Adrenal gland (tissue), 9 donors: ENCODE measurements at regions not wholly inside any gene's neighbourhood (a gene's known extent, or its start where the extent isn't known, plus 50 kb on each side); places are given as distances from the start of the nearest gene placed in this dataset.

Experiments used
- DNase-seq, 7 donors: peaks; one replicate each; pipeline ENCODE4 v3.0.0-alpha.2; 2019 to 2020
- H3K27ac ChIP-seq, 5 donors: fragments of 200-600 bp; sonication (generic) in 4 of 5; 1 replicate in 3 of 5; 2 replicates in 2 of 5; pipeline versions ENCODE4 v1.5.1 to v1.8.0; 2016 to 2020; ENCODE audit warnings: mild to moderate bottlenecking in 1 of 5
- H3K27me3 ChIP-seq: fragments of 200-600 bp; 2 replicates; pipeline ENCODE4 v1.8.0; 2021
- H3K36me3 ChIP-seq, 2 donors: fragments of 200-600 bp; replicated peaks in 1 of 2; 1 replicate in 1 of 2; 2 replicates in 1 of 2; pipeline versions ENCODE4 v1.5.1 to v1.8.0; 2018 to 2022
- H3K4me1 ChIP-seq, 2 donors: fragments of 200-600 bp; replicated peaks in 1 of 2; 1 replicate in 1 of 2; 2 replicates in 1 of 2; pipeline versions ENCODE4 v1.5.1 to v1.8.0; 2018 to 2021
- H3K4me3 ChIP-seq, 4 donors: fragments of 200-600 bp; sonication (generic) in 3 of 4; one replicate each; pipeline ENCODE4 v1.5.1; 2016 to 2018
- H3K9me3 ChIP-seq, 3 donors: fragments of 200-600 bp; sonication (generic) in 1 of 3; replicated peaks in 1 of 3; 1 replicate in 2 of 3; 2 replicates in 1 of 3; pipeline versions ENCODE4 v1.5.1 to v1.8.0; 2016 to 2021
- POLR2A ChIP-seq, 2 donors: fragments of 450-650 bp; IDR thresholded peaks; one replicate each; pipeline ENCODE4 v1.6.1; 2017; ENCODE audit warnings: antibody characterized with exemption in 2 of 2, mild to moderate bottlenecking in 2 of 2, moderate library complexity in 1 of 2
- WGBS, 4 donors: extraction: QIAGEN DNeasy Blood & Tissue Kit in 2 of 4; methylation state at CpG; one replicate each; pipeline versions ENCODE4 v1.1.5 to v1.1.7; 2013 to 2017; 5-methylcytosine and 5-hydroxymethylcytosine counted together
- intact Hi-C, 2 donors: fragments of 100-400 bp; cut with DNase I; formaldehyde crosslinking; loops; one replicate each; pipeline versions ENCODE4 v1.14.1 to v1.15.0; 2022 to 2023
- TF ChIP-seq, protein P1 (sequence below), 6 experiments: fragments of 450-650 bp in 4 of 6; fragments of 200-600 bp in 2 of 6; sonication (generic) in 1 of 6; IDR thresholded peaks; 1 replicate in 5 of 6; 2 replicates in 1 of 6; pipeline versions ENCODE4 v1.5.1 to v1.8.0; 2016 to 2021; ENCODE audit warnings: antibody characterized with exemption in 6 of 6, mild to moderate bottlenecking in 2 of 6, moderate library complexity in 1 of 6
- donor health status: healthy with polysubstance abuse.
- donor health status: Bipolar disorder and iron deficiency.
- donor health status: DM: yes; HTN: yes; CAD: no.
- donor health status: DM: no; HTN: no; CAD: no.
- donor health status: DM: no; HTN: no; CAD: no.

DNA sequence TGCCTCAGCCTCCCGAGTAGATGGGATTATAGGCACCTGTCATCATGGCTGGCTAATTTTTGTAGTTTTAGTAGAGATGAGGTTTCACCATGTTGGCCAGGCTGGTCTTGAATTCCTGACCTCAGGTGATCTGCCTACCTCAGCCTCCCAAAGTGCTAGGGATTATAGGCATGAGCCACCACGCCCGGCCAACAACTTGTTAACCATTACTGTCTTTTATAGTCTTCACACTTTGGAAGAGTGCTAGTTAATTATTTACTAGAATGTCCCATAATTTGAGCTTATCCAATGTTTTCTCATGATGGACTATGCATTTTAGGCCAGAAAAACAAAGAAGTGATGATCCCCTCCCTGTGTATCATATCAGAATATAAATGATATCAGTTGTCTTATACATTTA, 288.6 kb upstream of the CBLB start:
- 91 to 99% (median 96%) methylated on average over 3 of the region's 3 CpGs for WGBS, 4 donors

DNA sequence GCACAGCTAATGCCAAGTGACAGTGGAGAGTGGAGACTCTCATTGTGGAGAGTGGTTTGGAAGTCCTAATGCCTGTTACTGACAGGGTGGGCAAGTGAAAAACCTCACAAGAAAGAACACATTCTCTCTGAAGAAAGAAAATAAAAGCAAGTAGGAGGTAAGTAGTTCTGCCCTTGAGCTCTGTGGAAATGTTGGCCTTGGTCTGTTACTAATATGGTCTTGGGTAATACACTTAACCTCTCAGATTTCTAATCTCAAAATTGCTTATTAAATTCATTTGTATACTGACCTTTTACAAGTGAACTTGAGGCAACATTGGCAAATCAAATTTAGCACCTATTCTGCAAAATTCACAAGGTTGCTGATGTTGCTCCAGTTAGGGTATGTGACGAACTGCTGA, 291.6 kb upstream of the CBLB start:
- no peaks in the 10 kb centered on the region for H3K27me3 ChIP-seq
- 35 to 69% (median 57%) methylated on average over 1 of the region's 1 CpG for WGBS, 4 donors
- H3K27ac ChIP-seq = no peak overlapping the region
- TF ChIP-seq, protein P1, sequence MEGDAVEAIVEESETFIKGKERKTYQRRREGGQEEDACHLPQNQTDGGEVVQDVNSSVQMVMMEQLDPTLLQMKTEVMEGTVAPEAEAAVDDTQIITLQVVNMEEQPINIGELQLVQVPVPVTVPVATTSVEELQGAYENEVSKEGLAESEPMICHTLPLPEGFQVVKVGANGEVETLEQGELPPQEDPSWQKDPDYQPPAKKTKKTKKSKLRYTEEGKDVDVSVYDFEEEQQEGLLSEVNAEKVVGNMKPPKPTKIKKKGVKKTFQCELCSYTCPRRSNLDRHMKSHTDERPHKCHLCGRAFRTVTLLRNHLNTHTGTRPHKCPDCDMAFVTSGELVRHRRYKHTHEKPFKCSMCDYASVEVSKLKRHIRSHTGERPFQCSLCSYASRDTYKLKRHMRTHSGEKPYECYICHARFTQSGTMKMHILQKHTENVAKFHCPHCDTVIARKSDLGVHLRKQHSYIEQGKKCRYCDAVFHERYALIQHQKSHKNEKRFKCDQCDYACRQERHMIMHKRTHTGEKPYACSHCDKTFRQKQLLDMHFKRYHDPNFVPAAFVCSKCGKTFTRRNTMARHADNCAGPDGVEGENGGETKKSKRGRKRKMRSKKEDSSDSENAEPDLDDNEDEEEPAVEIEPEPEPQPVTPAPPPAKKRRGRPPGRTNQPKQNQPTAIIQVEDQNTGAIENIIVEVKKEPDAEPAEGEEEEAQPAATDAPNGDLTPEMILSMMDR (IDR thresholded peaks at IDR 0.05) = no peak
- no peak for TF ChIP-seq POLR2A (IDR thresholded peaks at IDR 0.05)
- H3K36me3 ChIP-seq = no peaks in the 10 kb centered on the region
- intact Hi-C loops = no loop called here
- peaks cover 0 to 8% of the 10 kb centered on the region in 2 donors for H3K4me1 ChIP-seq
- peak in 2 of 7 donors; percentile 6 to 11 for DNase-seq
- H3K4me3 ChIP-seq = no peak overlapping the region
- no peaks in the 10 kb centered on the region for H3K9me3 ChIP-seq

More for the DNA sequence above, 288.6 kb upstream of the CBLB start:
- intact Hi-C loops = no loop called here
- H3K27ac ChIP-seq = no peak overlapping the region
- TF ChIP-seq POLR2A (IDR thresholded peaks at IDR 0.05) = no peak
- TF ChIP-seq, protein P1 (IDR thresholded peaks at IDR 0.05) = no peak
- H3K4me3 ChIP-seq = no peak overlapping the region
- DNase-seq = no peak
- no peaks in the 10 kb centered on the region for H3K27me3 ChIP-seq
- H3K4me1 ChIP-seq = peaks cover 0 to 8% of the 10 kb centered on the region in 2 donors
- no peaks in the 10 kb centered on the region for H3K36me3 ChIP-seq
- H3K9me3 ChIP-seq = no peaks in the 10 kb centered on the region

DNA sequence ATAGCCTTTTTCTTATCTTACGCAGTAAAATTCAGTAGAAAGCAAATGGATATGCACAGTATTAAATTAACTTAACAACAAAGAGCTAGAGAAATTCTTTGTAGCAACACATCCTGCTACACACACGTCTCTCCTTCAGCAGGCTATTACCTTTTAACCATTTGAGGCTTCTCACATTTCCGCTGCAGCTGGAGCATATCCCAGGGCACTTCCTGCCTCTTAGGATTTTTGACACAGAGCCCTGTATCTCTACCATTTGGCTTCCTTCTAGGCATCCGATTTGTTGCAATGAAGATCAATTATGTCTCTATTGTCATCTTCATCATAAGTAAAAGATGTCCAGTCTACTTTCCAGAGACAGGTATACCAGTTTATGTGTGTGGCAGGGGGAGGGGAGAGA, 292.4 kb upstream of the CBLB start:
- Histone ChIP-seq H3K4me1 (peaks cover 0 to 8% of the 10 kb centered on the region in 2 donors), H3K36me3 (no peaks in the 10 kb centered on the region), H3K9me3 (no peaks in the 10 kb centered on the region), H3K4me3 (no peak overlapping the region), H3K27me3 (no peaks in the 10 kb centered on the region), H3K27ac (no peak overlapping the region)
- intact Hi-C loops = no loop called here
- 72 to 80% (median 75%) methylated on average over 4 of the region's 4 CpGs for WGBS, 4 donors
- no peak for DNase-seq
- no peak for TF ChIP-seq POLR2A (IDR thresholded peaks at IDR 0.05)
- TF ChIP-seq, protein P1 (IDR thresholded peaks at IDR 0.05) = no peak

DNA sequence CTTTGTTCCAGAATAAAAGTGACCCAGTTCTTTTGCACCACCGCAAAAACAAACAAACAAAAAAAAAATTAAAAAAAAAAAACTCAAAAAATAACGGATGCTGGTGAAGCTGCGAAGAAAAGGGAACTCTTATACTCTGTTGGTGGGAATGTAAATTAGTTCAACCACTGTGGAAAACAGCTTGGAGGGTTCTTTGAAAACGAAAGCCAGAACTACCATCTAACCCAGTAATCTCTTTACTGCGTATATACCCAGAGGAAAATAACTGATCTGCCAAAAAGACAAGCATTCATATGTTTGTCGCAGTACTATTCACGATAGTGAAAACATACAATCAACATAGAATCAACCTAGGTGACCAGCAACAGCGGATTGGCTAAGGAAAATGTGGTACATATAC, 298.9 kb upstream of the CBLB start:
- H3K4me3 ChIP-seq = no peak overlapping the region
- intact Hi-C loops = no loop called here
- no peaks in the 10 kb centered on the region for H3K27me3 ChIP-seq
- 93 to 95% (median 94%) methylated on average over 8 of the region's 8 CpGs for WGBS, 4 donors
- no peaks in the 10 kb centered on the region for H3K36me3 ChIP-seq
- no peak for DNase-seq
- H3K27ac ChIP-seq = no peak overlapping the region
- no peaks in the 10 kb centered on the region for H3K9me3 ChIP-seq
- TF ChIP-seq, protein P1 (IDR thresholded peaks at IDR 0.05) = no peak
- TF ChIP-seq POLR2A (IDR thresholded peaks at IDR 0.05) = no peak
- H3K4me1 ChIP-seq = no peaks in the 10 kb centered on the region
